GM12872 (cell line): ENCODE measurements at regions not wholly inside any gene's neighbourhood (a gene's known extent, or its start where the extent isn't known, plus 50 kb on each side); places are given as distances from the start of the nearest gene placed in this dataset.

ENCODE experiments used
- CTCF ChIP-seq: IDR thresholded peaks from 3 replicates; pipeline ENCODE4 v1.5.1; 2011; ENCODE audit warnings: low read depth, mild to moderate bottlenecking, low read length, moderate library complexity; ENCODE audit not compliant: insufficient read depth

- TF ChIP-seq CTCF: no peak
Measured at GRCh38 chr13:33433316-33433715, 147.8 kb upstream of the STARD13 start.

GRCh38 chr13:33434676-33435075 is 149.1 kb upstream of the STARD13 start:
- no peak for TF ChIP-seq CTCF

- no peak for TF ChIP-seq CTCF
Measured at GRCh38 chr13:33435207-33435606, 149.7 kb upstream of the STARD13 start.

- TF ChIP-seq CTCF: no peak
Measured at GRCh38 chr13:33438918-33439317, 153.4 kb upstream of the STARD13 start.

GRCh38 chr13:33441015-33441414 is 155.5 kb upstream of the STARD13 start:
- TF ChIP-seq CTCF: no peak

- TF ChIP-seq CTCF: no peak
Measured at GRCh38 chr13:33445024-33445423, 159.5 kb upstream of the STARD13 start.

GRCh38 chr13:33445476-33445875 is 159.9 kb upstream of the STARD13 start:
- TF ChIP-seq CTCF: no peak
